ENCODE measurements at regions not wholly inside any gene's neighbourhood (a gene's known extent, or its start where the extent isn't known, plus 50 kb on each side); places are given as distances from the start of the nearest gene placed in this dataset.

GRCh38 chr10:133035952-133036351, 51.8 kb upstream of the ADGRA1 start:
- ATAC-seq, result no peak
- no peaks in the 10 kb centered on the region for H3K9me3 Mint-ChIP-seq
- no peaks in the 10 kb centered on the region for H3K36me3 Mint-ChIP-seq
- DNase-seq (ENCODE audit: low spot score in 2 of 2), result no peak
- H3K27ac Mint-ChIP-seq, result no peak overlapping the region

- Mint-ChIP-seq H3K27ac (no peak overlapping the region), H3K9me3 (no peaks in the 10 kb centered on the region), H3K36me3 (no peaks in the 10 kb centered on the region)
- no peak for DNase-seq (ENCODE audit: low spot score in 2 of 2)
- no peak for ATAC-seq
Observed at GRCh38 chr10:133034762-133035161, 53.0 kb upstream of the ADGRA1 start.

- Mint-ChIP-seq H3K9me3 (no peaks in the 10 kb centered on the region), H3K27ac (no peak overlapping the region), H3K36me3 (no peaks in the 10 kb centered on the region)
- ATAC-seq (no peak), DNase-seq (ENCODE audit: low spot score in 2 of 2) (no peak)
Observed at GRCh38 chr10:133034092-133034491, 53.6 kb upstream of the ADGRA1 start.

GRCh38 chr10:133033742-133034048, 54.0 kb upstream of the ADGRA1 start:
- Mint-ChIP-seq H3K36me3 (no peaks in the 10 kb centered on the region), H3K27ac (peak overlapping the region in 1 of 2 donors; percentile 27), H3K9me3 (no peaks in the 10 kb centered on the region)
- DNase-seq (ENCODE audit: low spot score in 2 of 2), result no peak
- ATAC-seq, result no peak

GRCh38 chr10:133032976-133033741, 54.6 kb upstream of the ADGRA1 start:
- no peak overlapping the region for H3K27ac Mint-ChIP-seq
- ATAC-seq, result no peak
- no peaks in the 10 kb centered on the region for H3K9me3 Mint-ChIP-seq
- no peaks in the 10 kb centered on the region for H3K36me3 Mint-ChIP-seq
- DNase-seq (ENCODE audit: low spot score in 2 of 2), result no peak

- H3K36me3 Mint-ChIP-seq, result no peaks in the 10 kb centered on the region
- no peak for DNase-seq (ENCODE audit: low spot score in 2 of 2)
- ATAC-seq, result no peak
- no peaks in the 10 kb centered on the region for H3K9me3 Mint-ChIP-seq
- H3K27ac Mint-ChIP-seq, result no peak overlapping the region
Observed at GRCh38 chr10:133032231-133032630, 55.5 kb upstream of the ADGRA1 start.

GRCh38 chr10:133031541-133032125, 56.1 kb upstream of the ADGRA1 start:
- no peak for DNase-seq (ENCODE audit: low spot score in 2 of 2)
- no peak overlapping the region for H3K27ac Mint-ChIP-seq
- ATAC-seq, result no peak
- no peaks in the 10 kb centered on the region for H3K9me3 Mint-ChIP-seq
- no peaks in the 10 kb centered on the region for H3K36me3 Mint-ChIP-seq

- no peak overlapping the region for H3K27ac Mint-ChIP-seq
- DNase-seq (ENCODE audit: low spot score in 2 of 2) (no peak), ATAC-seq (no peak)
- no peaks in the 10 kb centered on the region for H3K9me3 Mint-ChIP-seq
- H3K36me3 Mint-ChIP-seq, result no peaks in the 10 kb centered on the region
Observed at GRCh38 chr10:133030781-133031180, 56.9 kb upstream of the ADGRA1 start.

- H3K9me3 Mint-ChIP-seq, result no peaks in the 10 kb centered on the region
- H3K27ac Mint-ChIP-seq, result no peak overlapping the region
- no peak for DNase-seq (ENCODE audit: low spot score in 2 of 2)
- H3K36me3 Mint-ChIP-seq, result no peaks in the 10 kb centered on the region
- ATAC-seq, result no peak
Observed at GRCh38 chr10:133030126-133030525, 57.6 kb upstream of the ADGRA1 start.

GRCh38 chr10:133028956-133029355, 58.8 kb upstream of the ADGRA1 start:
- H3K36me3 Mint-ChIP-seq, result no peaks in the 10 kb centered on the region
- ATAC-seq, result no peak
- no peak overlapping the region for H3K27ac Mint-ChIP-seq
- no peak for DNase-seq (ENCODE audit: low spot score in 2 of 2)
- no peaks in the 10 kb centered on the region for H3K9me3 Mint-ChIP-seq

GRCh38 chr10:133028158-133028557, 59.6 kb upstream of the ADGRA1 start:
- no peak for ATAC-seq
- Mint-ChIP-seq H3K27ac (no peak overlapping the region), H3K9me3 (no peaks in the 10 kb centered on the region), H3K36me3 (no peaks in the 10 kb centered on the region)
- DNase-seq (ENCODE audit: low spot score in 2 of 2), result no peak

GRCh38 chr10:133027482-133027881, 60.2 kb upstream of the ADGRA1 start:
- no peak for DNase-seq (ENCODE audit: low spot score in 2 of 2)
- H3K9me3 Mint-ChIP-seq, result no peaks in the 10 kb centered on the region
- no peaks in the 10 kb centered on the region for H3K36me3 Mint-ChIP-seq
- H3K27ac Mint-ChIP-seq, result no peak overlapping the region
- no peak for ATAC-seq

GRCh38 chr10:133026726-133027395, 60.9 kb upstream of the ADGRA1 start:
- ATAC-seq (no peak), DNase-seq (ENCODE audit: low spot score in 2 of 2) (no peak)
- no peaks in the 10 kb centered on the region for H3K9me3 Mint-ChIP-seq
- H3K36me3 Mint-ChIP-seq, result no peaks in the 10 kb centered on the region
- no peak overlapping the region for H3K27ac Mint-ChIP-seq

- no peaks in the 10 kb centered on the region for H3K36me3 Mint-ChIP-seq
- H3K9me3 Mint-ChIP-seq, result no peaks in the 10 kb centered on the region
- no peak overlapping the region for H3K27ac Mint-ChIP-seq
- DNase-seq (ENCODE audit: low spot score in 2 of 2) (no peak), ATAC-seq (no peak)
Observed at GRCh38 chr10:133026171-133026570, 61.6 kb upstream of the ADGRA1 start.

- no peak for DNase-seq (ENCODE audit: low spot score in 2 of 2)
- no peak for ATAC-seq
- H3K36me3 Mint-ChIP-seq, result no peaks in the 10 kb centered on the region
- no peak overlapping the region for H3K27ac Mint-ChIP-seq
- H3K9me3 Mint-ChIP-seq, result no peaks in the 10 kb centered on the region
Observed at GRCh38 chr10:133025558-133026090, 62.1 kb upstream of the ADGRA1 start.

- no peaks in the 10 kb centered on the region for H3K36me3 Mint-ChIP-seq
- ATAC-seq (no peak), DNase-seq (ENCODE audit: low spot score in 2 of 2) (no peak)
- H3K27ac Mint-ChIP-seq, result no peak overlapping the region
- H3K9me3 Mint-ChIP-seq, result no peaks in the 10 kb centered on the region
Observed at GRCh38 chr10:133024704-133025557, 62.8 kb upstream of the ADGRA1 start.
